Epithelial cell of prostate (primary cell): ENCODE measurements at regions not wholly inside any gene's neighbourhood (a gene's known extent, or its start where the extent isn't known, plus 50 kb on each side); places are given as distances from the start of the nearest gene placed in this dataset.
A peak's percentile ranks its signal among the peaks of the same experiment; 100 is the strongest.
"Not testable (repeated sequence)": the region's sequence is repeated elsewhere in the genome, so short reads cannot be mapped to it uniquely, and the experiment has no call there.

Experiments used
- DNase-seq: peaks from one replicate; pipeline ENCODE4 v3.0.0-alpha.2; 2011; ENCODE audit warnings: low read depth, low spot score
- H3K27ac ChIP-seq: fragments of 450-650 bp; 2 replicates; pipeline ENCODE4 v1.5.1; 2017; ENCODE audit warnings: mild to moderate bottlenecking

DNA sequence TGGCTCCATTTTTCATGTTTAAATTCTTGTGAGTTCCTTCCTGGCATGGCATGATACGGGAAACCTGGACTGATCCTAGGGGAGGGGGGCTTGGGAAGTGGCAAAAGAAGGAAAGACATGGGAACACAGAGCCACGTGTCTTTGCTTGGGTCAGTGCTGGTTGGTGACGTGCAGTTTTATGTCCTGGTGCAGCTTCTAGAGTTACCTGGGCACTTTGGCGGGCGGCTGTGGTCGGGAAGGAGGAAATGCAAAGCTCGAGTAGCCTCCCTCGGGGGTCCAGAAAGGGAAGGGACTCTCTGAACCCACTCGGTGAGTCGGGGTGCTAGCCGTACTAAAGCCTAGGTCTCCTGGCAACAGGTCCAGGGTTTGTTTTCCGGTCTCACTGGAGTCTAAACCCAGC lies 94.6 kb downstream of the APOB start:
- DNase-seq: no peak
- H3K27ac ChIP-seq: no peak overlapping the region

DNA sequence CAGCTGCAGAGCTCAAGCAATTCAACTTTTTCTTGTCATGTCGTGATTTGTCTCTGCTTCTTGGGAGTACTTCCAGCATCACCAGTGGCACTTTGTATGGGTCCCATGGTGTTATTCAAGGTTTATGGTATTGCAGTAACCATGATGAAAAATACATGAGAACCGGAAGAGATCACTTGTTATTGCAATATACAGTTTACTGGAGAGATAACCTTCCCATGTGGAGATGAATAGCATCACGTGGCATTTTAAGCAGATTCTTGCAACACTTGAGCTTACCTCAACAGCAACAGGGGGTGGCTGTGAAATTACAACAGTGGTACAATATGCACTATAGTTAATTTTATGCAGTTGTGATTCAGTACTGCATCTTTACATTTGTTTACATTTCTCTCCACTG lies 97.4 kb downstream of the APOB start:
- no peak overlapping the region for H3K27ac ChIP-seq
- no peak for DNase-seq

DNA sequence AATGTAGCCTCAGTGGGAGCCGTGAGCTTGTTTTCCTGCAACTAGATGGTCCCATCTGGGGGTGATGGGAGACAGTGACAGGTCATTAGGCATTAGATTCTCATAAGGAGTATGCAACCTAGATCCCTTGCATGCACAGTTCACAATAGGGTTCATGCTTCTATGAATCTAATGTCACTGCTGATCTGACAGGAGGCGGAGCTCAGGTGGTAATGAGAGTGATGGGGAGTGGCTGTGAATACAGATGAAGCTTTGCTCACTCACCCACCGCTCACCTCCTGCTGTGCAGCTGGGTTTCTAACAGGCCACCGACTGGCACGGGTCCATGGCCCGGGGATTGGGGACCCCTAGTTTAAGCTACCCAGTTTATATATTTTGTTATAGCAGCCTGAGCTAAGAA lies 100.2 kb downstream of the APOB start:
- H3K27ac ChIP-seq, DNase-seq: not testable (repeated sequence)

DNA sequence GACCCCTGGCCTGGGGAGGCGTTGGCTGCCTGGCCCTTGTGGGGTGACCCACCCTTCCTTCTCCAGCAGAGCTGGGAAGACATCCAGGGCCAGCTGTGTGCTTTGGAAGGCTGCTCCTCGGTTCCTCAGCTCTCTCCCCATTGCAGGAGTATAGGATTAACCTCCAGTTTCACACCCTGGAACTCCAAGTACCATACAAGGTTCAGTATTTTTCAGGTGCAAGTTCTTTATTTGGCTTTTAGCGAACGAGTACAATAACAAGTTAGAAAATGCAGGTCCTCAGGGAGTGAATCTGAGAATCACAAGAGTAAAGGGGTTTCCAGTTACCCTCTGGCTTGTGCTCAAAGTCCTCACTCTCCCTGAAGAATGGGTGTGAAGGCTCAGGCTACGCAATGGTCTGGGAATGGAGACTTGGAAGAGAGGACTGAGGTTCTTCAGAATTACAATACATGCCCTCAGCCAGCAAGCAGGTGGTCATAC lies 101.2 kb downstream of the APOB start:
- no peak for DNase-seq
- H3K27ac ChIP-seq: no peak overlapping the region

DNA sequence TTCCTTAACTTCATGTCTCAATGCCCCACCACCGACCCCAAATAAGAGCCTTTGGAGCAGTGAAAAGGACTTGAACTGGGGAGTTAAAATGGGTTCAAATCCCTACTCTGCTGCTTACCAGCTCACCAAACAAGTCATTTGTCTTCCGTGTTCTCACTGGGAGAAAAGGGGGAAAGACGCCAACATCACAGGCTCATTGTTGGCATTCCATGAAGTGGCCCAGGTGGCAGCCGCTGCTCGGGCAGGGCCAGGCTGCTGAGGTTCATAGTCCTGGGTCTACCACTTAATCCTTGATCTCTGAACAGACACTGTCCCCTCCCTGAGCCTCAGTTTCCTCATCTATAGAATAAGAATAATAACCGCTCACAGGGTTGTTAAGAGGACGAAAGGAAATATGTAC lies 103.0 kb downstream of the APOB start:
- DNase-seq: no peak
- no peak overlapping the region for H3K27ac ChIP-seq

DNA sequence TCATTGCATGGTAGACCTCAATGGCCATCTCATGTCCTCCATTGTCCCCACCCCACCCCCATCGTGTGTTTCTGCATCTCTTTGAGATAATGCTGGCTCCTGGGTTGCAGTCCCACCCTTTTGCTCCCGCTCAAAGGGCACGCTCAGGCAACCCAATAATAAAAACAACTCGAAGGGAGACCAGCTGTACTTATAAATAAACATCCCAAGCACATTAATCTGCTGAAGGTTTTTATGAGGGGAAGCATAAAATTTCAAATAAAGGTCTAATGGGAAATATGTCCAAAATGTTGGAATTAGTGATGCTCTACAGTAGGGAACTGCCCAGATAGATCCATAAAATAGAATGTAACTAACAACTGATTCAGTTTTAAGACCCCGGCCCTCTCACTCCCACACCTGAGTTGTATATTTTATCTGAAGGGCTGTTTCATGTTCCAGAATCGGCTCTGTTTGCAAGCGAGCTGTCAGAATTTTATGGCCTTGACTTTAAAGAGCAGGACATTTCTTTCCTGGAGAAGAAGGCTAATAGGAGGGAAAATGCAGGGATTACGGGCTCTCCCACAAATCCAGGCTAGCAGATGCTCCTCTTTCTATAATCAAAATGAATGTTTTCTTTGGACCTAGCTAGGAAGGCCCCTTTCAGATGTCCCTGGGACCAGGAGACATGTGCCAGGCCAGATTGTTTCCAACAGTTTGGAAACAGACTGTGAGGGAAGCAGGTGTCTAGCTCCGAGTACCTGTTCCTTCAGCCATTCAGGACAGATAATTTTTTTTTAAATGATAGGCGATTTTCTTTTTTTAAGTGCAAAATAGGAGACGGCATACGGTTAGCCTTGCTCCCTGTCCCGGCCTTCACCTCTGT lies 103.7 kb downstream of the APOB start:
- DNase-seq: no peak
- no peak overlapping the region for H3K27ac ChIP-seq

DNA sequence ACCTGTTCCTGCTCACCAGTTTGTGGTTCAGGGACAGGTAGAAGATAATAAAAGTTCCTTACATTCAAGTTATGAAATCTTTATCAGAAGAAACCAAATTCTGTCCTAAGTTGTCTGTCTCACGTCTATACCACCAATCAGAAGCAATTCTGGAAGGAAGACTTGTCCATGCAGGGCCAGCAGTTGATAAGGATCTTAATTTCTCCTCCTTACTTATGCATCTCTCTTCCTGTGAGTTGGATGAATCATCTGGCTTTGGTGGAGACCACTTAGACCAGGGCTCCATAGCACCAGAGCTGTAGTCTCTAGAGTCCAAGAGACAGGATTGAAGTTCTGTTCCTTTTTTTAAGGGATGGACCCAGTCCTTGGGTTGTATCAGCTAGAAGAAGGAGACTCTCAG lies 106.5 kb downstream of the APOB start:
- no peak for DNase-seq
- H3K27ac ChIP-seq: no peak overlapping the region

DNA sequence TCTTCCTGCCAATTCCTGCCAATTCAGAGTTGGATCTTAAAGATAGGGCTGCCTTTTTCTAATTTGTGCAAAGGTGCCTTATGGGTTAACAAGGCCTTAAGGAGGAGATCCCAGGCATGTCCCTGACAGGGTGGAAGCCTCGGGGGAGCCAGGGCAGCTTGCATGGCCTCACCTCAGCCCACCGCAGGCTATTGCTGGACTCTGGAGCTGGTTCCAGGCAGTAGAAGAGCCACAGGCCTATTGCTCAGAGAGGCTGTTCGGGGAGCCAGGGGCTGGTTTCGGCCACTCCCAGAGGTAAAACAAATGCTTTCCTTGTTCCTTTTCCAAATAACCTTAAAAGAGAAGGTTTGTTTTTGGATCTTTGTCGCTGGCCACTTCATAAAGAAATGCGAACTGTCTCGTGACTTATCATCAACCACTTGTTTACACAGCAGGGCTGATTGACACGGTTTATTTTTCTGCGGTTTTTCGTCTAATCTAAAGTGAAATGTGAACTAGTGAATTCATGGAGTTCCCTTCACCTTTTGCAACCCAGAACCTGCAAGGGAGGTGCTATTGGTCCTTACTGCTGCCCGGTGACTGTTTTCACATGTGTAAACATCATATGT lies 108.6 kb downstream of the APOB start:
- no peak for DNase-seq
- H3K27ac ChIP-seq: no peak overlapping the region

DNA sequence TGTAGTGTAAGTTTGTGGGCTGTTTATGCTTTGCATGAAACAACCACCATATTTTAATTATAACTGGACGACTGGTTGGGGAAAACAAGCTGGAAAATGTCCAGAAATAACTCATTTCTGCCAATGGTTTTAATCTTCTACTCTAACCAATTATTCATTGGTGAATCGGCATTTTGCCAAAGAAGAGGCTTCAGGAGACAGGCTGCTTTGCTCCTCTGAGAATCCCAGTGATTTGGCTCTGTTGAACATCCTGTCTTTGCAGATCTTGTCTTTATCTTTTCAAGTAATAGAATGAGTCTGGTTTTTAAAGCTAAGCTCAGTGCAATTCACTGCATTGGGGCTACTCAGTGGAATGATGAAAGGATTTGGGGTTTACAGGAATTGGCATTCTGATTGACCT lies 109.6 kb downstream of the APOB start:
- H3K27ac ChIP-seq: no peak overlapping the region
- DNase-seq: no peak

DNA sequence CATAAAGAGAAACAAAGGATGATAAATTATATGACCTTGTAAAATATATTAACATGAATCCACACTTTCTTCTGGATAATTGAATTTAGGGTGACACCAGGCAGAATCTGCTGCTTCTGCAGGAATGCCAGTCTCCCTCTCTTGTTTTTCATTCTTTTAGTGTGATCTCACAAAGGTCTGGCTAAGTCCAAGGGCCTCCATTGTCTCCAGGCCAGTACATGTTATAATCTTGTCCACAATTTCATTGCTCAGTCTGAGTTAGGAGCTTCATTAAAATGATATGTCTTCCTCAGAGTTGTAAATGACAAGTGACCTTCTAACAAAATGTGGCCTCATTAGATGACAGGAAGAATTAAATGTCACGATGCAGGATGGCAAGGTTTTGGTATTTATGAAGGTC lies 110.2 kb downstream of the APOB start:
- no peak overlapping the region for H3K27ac ChIP-seq
- DNase-seq: no peak

DNA sequence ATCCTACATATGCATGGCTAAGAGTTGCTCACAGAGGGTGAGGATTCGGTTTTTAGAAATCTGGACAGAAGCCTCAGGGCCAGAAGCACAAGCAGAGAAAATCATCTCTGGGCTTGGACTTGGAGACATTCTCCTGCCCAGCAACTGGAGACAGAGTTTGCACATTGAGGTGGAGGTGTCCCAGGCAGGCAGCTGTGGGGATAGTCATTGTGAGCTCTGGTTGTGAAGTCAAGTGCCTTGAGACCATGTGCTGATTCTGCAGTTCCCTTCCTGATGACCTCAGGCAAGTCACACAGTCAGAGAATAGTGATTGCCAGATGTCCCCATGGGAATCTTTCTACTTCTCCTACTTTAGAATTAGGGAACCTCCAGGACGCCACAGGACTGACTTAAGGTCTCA lies 108.4 kb upstream of the LDAH start:
- DNase-seq: no peak
- H3K27ac ChIP-seq: no peak overlapping the region

DNA sequence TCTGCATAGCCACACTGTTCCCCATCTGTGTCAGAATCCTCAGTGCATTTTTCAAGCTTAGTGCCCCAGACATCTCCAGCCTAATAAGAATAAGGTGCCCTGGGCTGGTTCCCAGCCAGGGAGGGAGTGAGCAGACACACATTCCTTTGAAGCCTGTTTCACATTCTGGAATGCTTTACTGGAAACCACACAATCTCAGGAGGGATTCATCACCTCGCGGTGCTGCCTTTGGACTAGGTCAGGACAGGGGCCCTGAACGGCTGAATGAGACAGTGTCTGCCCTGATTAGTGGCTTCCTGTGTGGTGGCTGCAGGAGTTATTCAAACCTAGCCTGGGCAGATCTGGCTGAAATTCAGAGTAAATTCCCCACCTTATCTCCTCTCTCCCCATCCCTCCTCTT lies 108.0 kb upstream of the LDAH start:
- peak; percentile 20 for DNase-seq
- no peak overlapping the region for H3K27ac ChIP-seq

DNA sequence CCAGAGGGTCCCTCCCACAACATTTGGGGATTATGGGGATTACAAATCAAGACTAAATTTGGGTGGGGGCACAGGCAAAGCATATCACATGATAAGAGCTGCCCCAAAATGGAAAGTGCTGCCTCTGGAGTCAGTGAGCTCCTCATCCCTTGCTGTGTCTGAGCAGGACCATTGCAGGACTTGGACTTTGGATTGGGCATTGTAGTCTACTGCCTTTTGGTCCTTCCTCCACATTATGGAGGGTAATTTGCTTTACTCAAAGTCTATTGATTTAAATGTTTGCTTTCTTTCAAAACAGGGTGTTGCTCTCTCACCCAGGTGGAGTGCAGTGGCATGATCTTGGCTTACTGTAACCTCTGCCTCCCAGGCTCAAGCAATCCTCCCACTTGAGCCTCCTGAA lies 106.8 kb upstream of the LDAH start:
- no peak overlapping the region for H3K27ac ChIP-seq

DNA sequence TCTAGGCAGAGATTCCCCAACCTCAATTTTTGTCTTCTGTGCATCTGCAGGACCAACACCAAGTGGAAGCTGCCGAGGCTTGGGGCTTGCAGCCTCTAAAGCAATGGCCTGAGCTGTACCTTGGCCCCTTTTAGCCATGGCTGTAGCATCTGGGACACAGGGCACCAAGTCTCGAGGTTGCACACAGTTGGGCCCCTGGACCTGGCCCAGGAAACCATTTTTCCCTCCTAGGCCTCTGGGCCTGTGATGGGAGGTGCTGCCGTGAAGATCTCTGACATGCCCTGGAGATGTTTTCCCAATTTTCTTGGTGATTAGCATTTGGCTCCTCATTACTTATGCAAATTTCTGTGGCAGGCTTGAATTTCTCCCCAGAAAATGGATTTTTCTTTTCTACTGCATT lies 105.7 kb upstream of the LDAH start:
- no peak for DNase-seq
- H3K27ac ChIP-seq: no peak overlapping the region

More for the DNA sequence above, 106.8 kb upstream of the LDAH start:
- no peak for DNase-seq

DNA sequence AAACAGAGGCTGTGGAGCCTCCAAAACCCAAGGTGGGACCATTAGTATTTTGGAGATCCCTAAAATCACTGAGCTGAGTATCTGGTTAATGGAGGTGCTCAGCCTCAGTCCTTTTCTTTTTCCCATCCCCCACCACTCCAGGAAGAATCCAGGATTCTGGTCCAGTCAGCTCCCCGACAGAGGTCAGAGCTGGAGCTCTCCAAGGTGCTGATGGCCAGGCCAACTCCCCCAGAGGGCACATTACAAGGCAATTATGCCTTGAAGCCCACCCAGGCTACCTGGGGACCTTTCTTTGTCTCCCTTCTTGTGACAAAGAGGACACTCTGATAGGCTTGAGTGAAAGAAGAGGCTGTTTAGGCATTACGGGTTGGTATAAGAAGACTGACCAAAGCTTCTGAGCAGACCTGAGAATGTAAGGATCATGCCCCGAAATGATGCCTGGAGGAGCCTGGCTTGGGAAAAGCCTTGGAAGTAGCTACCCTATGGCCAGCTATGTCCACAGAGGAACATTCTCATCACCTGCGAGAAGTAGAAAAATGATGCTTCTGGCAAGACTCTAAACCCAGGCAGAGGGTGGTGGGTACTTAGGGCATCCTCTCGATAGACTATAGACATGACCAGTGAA lies 102.5 kb upstream of the LDAH start:
- H3K27ac ChIP-seq: no peak overlapping the region
- DNase-seq: no peak

DNA sequence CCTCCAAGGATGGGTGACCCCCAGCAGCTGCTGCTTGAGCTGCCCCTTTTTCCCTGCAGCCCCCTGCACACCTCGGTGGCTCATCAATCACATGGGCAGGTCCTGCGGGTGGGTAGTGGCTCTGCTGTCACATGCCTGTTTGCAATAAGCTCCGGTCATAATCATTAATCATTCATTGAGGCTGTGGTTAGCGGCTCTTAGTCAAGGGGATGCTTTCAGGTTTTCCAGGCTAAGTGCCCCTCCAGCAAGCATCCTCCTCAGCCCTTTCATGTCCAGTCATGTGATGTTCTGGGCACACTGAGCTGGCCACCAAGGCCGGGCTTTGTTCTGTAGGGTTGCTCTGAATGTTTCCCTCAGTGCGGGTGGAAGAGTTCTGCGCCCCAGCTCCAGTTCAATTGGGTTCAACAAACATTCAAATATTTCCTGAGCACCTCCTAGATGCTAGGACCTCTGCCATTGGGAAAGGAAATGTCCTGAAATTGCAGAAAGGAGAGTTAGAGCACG lies 96.4 kb upstream of the LDAH start:
- H3K27ac ChIP-seq: no peak overlapping the region
- DNase-seq: no peak

DNA sequence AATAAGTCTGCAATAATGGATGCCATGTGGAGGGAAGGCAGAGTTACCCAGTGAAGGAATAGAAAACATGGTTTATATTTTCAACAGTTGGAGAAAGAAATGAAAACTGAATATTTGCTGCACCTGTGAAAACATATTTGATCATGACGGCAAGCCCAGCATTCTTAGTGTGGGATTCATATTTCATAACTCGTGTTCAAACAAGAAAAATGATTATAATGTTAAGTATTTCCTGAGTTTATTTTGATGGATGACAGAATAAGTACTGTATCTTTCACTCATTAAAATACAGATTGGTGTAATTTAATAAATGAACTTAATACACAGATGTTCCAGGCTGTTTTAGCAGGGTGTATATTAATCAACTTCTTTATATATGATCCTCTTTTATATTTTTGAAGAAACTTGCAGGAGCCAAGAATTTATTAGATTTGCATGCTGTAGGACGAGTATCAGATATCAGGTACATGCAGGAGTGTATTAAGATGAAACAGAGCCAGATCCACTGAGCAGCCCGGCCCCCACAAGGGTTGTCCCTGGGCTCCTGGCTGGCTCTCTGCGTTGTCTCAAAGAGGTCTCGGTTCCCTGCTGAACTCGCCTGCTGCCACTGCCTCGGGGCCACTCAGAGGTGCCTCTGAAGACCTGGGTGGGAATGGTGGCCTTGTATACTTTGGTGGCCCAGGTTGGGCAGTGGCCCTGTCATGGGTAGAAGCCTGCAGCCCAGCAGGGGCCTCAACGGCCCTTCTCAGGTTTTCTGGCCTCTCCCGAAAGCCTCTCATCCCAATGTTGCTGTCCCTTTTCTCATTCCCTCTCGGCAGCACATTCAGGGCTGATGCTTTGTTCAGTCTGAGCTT lies 95.0 kb upstream of the LDAH start:
- H3K27ac ChIP-seq: peak overlapping the region; percentile 48
- DNase-seq: no peak

DNA sequence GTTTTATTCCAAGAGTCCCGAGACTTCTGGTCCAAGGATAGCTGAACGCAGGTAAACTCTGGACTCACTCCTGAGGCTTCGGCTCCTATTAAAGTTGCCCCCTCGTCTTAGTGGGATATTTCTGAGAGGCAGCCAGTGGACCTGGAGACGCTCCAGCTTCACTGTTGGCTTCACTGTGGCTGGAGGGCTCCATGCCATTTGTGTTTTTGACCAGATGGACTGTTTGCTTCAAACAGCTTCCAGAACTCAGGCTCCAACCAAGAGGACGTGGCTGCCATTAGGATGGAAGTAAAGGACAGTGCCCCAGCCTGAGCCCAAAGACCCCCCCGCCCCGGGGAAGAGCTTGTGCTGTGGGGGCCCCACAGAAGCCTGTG lies 94.4 kb upstream of the LDAH start:
- DNase-seq: no peak
- H3K27ac ChIP-seq: peak overlapping the region; percentile 48

DNA sequence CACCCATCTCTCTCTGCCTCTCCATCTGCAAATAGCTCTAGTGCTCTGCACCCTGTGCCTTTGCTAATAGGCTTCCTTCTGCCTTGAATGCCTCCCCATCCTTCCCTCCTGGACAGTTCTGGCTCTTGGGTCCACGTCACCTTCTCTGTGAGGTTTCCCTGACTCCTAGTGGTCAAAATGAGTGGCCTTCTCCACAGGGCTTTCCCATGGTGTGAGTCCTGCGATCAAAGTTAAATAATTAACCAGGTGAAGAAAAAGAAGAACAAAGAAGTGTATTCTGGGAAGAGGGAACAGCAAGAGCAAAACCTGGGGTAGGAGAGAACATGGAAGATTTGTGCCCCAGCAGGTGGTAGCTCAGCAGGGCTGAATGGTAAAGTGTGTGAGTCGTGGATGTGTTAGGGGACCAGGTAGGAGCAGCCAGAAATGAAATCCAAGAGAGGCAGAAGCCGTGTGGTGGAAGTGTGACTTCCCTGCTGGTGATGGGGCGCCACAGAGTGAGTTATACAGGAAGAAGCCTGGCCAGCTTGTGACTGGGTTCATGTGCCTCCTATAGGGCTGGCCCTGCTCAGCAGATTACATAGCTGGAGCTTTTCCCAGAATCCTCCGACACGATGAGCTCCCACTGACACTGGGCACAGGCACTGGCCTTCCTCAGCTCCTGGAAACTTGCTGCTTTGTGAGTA lies 93.8 kb upstream of the LDAH start:
- no peak for DNase-seq
- peak overlapping the region; percentile 48 for H3K27ac ChIP-seq

DNA sequence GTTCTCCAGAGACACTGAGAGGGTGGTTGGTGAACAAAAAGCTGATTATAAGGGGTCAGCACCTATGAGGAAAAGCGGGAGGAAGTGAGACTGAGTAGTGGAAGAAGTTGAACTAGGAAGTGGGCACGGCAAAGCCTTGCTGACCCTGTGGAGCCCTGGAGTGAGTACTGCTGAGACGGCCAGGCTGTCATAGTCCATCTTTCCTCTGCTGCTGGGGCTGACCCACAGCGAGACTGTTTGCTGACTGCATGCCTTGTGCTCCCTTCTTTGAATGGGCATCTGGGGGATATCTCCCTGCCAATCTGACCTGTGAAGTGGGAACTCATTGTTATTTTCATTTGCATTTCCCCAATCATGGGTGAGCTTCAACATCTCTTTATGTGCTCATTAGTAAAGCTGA lies 92.4 kb upstream of the LDAH start:
- DNase-seq: no peak
- H3K27ac ChIP-seq: no peak overlapping the region
